Erythroblast (primary cell): ENCODE measurements at regions not wholly inside any gene's neighbourhood (a gene's known extent, or its start where the extent isn't known, plus 50 kb on each side); places are given as distances from the start of the nearest gene placed in this dataset.

Experiments
- GATA1 ChIP-seq: IDR thresholded peaks from 2 replicates; pipeline ENCODE4 v1.6.1; 2011; ENCODE audit warnings: low read depth, mild to moderate bottlenecking, control low read depth, low read length, moderate library complexity
- POLR2A ChIP-seq: IDR thresholded peaks from 2 replicates; pipeline ENCODE4 v1.6.1; 2011; ENCODE audit warnings: mild to moderate bottlenecking, low read length

- TF ChIP-seq POLR2A, result no peak
- TF ChIP-seq GATA1, result no peak
These were observed 548.5 kb upstream of the SLC10A2 start for GRCh38 chr13:103614761-103615160.
